ENCODE measurements at regions not wholly inside any gene's neighbourhood (a gene's known extent, or its start where the extent isn't known, plus 50 kb on each side); places are given as distances from the start of the nearest gene placed in this dataset.

- no peak for DNase-seq
Measured at GRCh38 chr15:96415513-96416217, 85.2 kb downstream of the NR2F2 start.

GRCh38 chr15:96416218-96416933 lies 85.9 kb downstream of the NR2F2 start:
- DNase-seq = no peak

GRCh38 chr15:96416934-96417759 lies 86.6 kb downstream of the NR2F2 start:
- no peak for DNase-seq

- DNase-seq = no peak
Measured at GRCh38 chr15:96417760-96418130, 87.2 kb downstream of the NR2F2 start.

- no peak for DNase-seq
Measured at GRCh38 chr15:96418146-96418545, 87.6 kb downstream of the NR2F2 start.

GRCh38 chr15:96421178-96421601 lies 90.7 kb downstream of the NR2F2 start:
- no peak for DNase-seq

GRCh38 chr15:96422125-96422524 lies 91.6 kb downstream of the NR2F2 start:
- DNase-seq = no peak

- no peak for DNase-seq
Measured at GRCh38 chr15:96424674-96425073, 94.2 kb downstream of the NR2F2 start.

GRCh38 chr15:96428742-96429141 lies 98.2 kb downstream of the NR2F2 start:
- no peak for DNase-seq

GRCh38 chr15:96431786-96432185 lies 101.3 kb downstream of the NR2F2 start:
- no peak for DNase-seq

- no peak for DNase-seq
Measured at GRCh38 chr15:96435022-96435421, 104.5 kb downstream of the NR2F2 start.

GRCh38 chr15:96435841-96436240 lies 105.3 kb downstream of the NR2F2 start:
- DNase-seq = no peak

GRCh38 chr15:96440978-96441377 lies 110.5 kb downstream of the NR2F2 start:
- DNase-seq = no peak

GRCh38 chr15:96442076-96442475 lies 111.6 kb downstream of the NR2F2 start:
- no peak for DNase-seq

- no peak for DNase-seq
Measured at GRCh38 chr15:96444865-96445264, 114.4 kb downstream of the NR2F2 start.

- DNase-seq = no peak
Measured at GRCh38 chr15:96448923-96449322, 118.4 kb downstream of the NR2F2 start.

- DNase-seq = no peak
Measured at GRCh38 chr15:96457841-96458240, 127.3 kb downstream of the NR2F2 start.

GRCh38 chr15:96460106-96460505 lies 129.6 kb downstream of the NR2F2 start:
- no peak for DNase-seq

GRCh38 chr15:96462768-96463750 lies 132.6 kb downstream of the NR2F2 start:
- DNase-seq = no peak

GRCh38 chr15:96466389-96466947 lies 136.0 kb downstream of the NR2F2 start:
- DNase-seq = no peak

GRCh38 chr15:96468036-96468435 lies 137.5 kb downstream of the NR2F2 start:
- DNase-seq = no peak

All from inflammatory macrophage (primary cell).